OCI-LY1 (cell line): ENCODE measurements at regions not wholly inside any gene's neighbourhood (a gene's known extent, or its start where the extent isn't known, plus 50 kb on each side); places are given as distances from the start of the nearest gene placed in this dataset.

Source experiments
- CTCF ChIP-seq: fragments of 200-600 bp; sonication (generic), shearing (Covaris generic); IDR thresholded peaks from 2 replicates; pipeline ENCODE4 v1.5.1; 2017; ENCODE audit warnings: mild to moderate bottlenecking, antibody characterized with exemption, low read length, moderate library complexity, mixed read lengths
- EZH2 ChIP-seq: fragments of 200-600 bp; sonication (generic), shearing (Covaris generic); IDR thresholded peaks from 2 replicates; pipeline ENCODE4 v1.8.0; 2017; ENCODE audit warnings: borderline replicate concordance, mixed run types, mild to moderate bottlenecking, antibody characterized with exemption, low read length, moderate library complexity, mixed read lengths

- TF ChIP-seq CTCF (no peak), EZH2 (no peak)
These were observed 129.0 kb downstream of the ANAPC4 start for GRCh38 chr4:25506032-25506571.
